DOHH2 (cell line): ENCODE measurements at regions not wholly inside any gene's neighbourhood (a gene's known extent, or its start where the extent isn't known, plus 50 kb on each side); places are given as distances from the start of the nearest gene placed in this dataset.

Source experiments
- H3F3A ChIP-seq: fragments of 200-600 bp; sonication (generic), shearing (Covaris generic); 2 replicates; pipeline ENCODE4 v1.6.0; 2016; ENCODE audit warnings: antibody characterized with exemption, mild to moderate bottlenecking; ENCODE audit not compliant: control insufficient read depth, insufficient read depth
- H3K27ac ChIP-seq: fragments of 200-600 bp; sonication (generic); 2 replicates; pipeline ENCODE4 v1.5.1; 2014; ENCODE audit warnings: low read depth, mild to moderate bottlenecking, low read length, moderate library complexity
- H3K27me3 ChIP-seq: fragments of 200-600 bp; sonication (generic); 2 replicates; pipeline ENCODE4 v1.6.1; 2014; ENCODE audit warnings: mild to moderate bottlenecking, low read length, mixed read lengths; ENCODE audit not compliant: control insufficient read depth
- H3K36me3 ChIP-seq: fragments of 200-600 bp; sonication (generic); 2 replicates; pipeline ENCODE4 v1.6.1; 2014; ENCODE audit warnings: mild to moderate bottlenecking, low read length, moderate library complexity, mixed read lengths; ENCODE audit not compliant: control insufficient read depth
- H3K4me1 ChIP-seq: fragments of 200-600 bp; sonication (generic); 2 replicates; pipeline ENCODE4 v1.6.1; 2014; ENCODE audit warnings: mild to moderate bottlenecking, low read length, mixed read lengths; ENCODE audit not compliant: control insufficient read depth
- H3K4me2 ChIP-seq: fragments of 200-600 bp; sonication (generic); 2 replicates; pipeline ENCODE4 v1.6.0; 2014; ENCODE audit warnings: mild to moderate bottlenecking, low read length, moderate library complexity
- H3K4me3 ChIP-seq: fragments of 200-600 bp; sonication (generic); 2 replicates; pipeline ENCODE4 v1.5.1; 2014; ENCODE audit warnings: mild to moderate bottlenecking, low read length, mixed read lengths
- H3K79me2 ChIP-seq: fragments of 200-600 bp; sonication (generic); 2 replicates; pipeline ENCODE4 v1.6.1; 2014; ENCODE audit warnings: mild to moderate bottlenecking, low read length, mixed read lengths; ENCODE audit not compliant: control insufficient read depth
- H3K9me2 ChIP-seq: fragments of 200-600 bp; sonication (generic); replicated peaks from 2 replicates; pipeline ENCODE4 v1.6.1; 2014; ENCODE audit warnings: mild to moderate bottlenecking, low read length, mixed read lengths; ENCODE audit not compliant: control insufficient read depth
- H3K9me3 ChIP-seq: fragments of 200-600 bp; sonication (generic); 2 replicates; pipeline ENCODE4 v1.6.1; 2014; ENCODE audit warnings: antibody characterized with exemption, low read length, mixed read lengths; ENCODE audit not compliant: control insufficient read depth, insufficient read depth
- H4K20me1 ChIP-seq: fragments of 200-600 bp; sonication (generic); 2 replicates; pipeline ENCODE4 v1.6.0; 2014; ENCODE audit warnings: low read depth, mild to moderate bottlenecking, antibody characterized with exemption, low read length, moderate library complexity; ENCODE audit not compliant: control insufficient read depth, insufficient read depth
- CTCF ChIP-seq: fragments of 200-600 bp; sonication (generic); IDR thresholded peaks from one replicate; pipeline ENCODE4 v1.5.1; 2014; ENCODE audit warnings: antibody characterized with exemption, mild to moderate bottlenecking, low read depth, low read length; ENCODE audit not compliant: poor library complexity, severe bottlenecking
- EZH2phosphoT487 ChIP-seq: fragments of 200-600 bp; sonication (generic); IDR thresholded peaks from 2 replicates; pipeline ENCODE4 v1.6.1; 2017; ENCODE audit warnings: borderline replicate concordance, mild to moderate bottlenecking, antibody characterized with exemption, low read length, moderate library complexity, mixed read lengths

- no peak overlapping the region for H3K4me2 ChIP-seq
- no peaks in the 10 kb centered on the region for H3K9me2 ChIP-seq
- H4K20me1 ChIP-seq, result no peaks in the 10 kb centered on the region
- H3K4me3 ChIP-seq, result no peak overlapping the region
- no peaks in the 10 kb centered on the region for H3K9me3 ChIP-seq
- no peaks in the 10 kb centered on the region for H3K79me2 ChIP-seq
- no peaks in the 10 kb centered on the region for H3K36me3 ChIP-seq
- TF ChIP-seq EZH2phosphoT487 (no peak), CTCF (no peak)
- no peak overlapping the region for H3K27ac ChIP-seq
- H3K27me3 ChIP-seq, result no peaks in the 10 kb centered on the region
- H3K4me1 ChIP-seq, result no peaks in the 10 kb centered on the region
- no peaks in the 10 kb centered on the region for H3F3A ChIP-seq
Observed at GRCh38 chr17:34793231-34793908, 167.9 kb downstream of the CCT6B start.

DNA sequence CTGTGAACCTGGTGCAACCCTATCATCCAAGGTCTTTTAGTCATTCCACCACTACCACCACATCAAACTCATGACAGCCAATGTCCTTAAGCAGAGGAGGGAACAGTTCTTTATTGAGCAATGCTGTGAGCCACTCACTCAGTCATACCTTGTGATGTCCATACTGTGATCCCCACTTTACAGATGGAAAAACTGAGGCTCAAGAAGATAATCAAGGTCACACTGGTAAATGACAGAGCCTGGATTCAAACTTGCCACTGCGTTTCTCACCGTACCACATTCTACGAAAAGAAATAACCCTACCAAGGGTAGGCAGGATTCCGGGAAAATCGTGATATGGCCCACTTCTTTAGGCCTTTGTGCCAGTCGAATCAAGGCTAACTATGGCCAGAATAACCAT lies 172.6 kb downstream of the CCT6B start:
- H3K36me3 ChIP-seq, result no peaks in the 10 kb centered on the region
- no peak for TF ChIP-seq CTCF
- TF ChIP-seq EZH2phosphoT487, result no peak
- no peaks in the 10 kb centered on the region for H3K4me1 ChIP-seq
- no peaks in the 10 kb centered on the region for H3K27me3 ChIP-seq
- H3K9me3 ChIP-seq, result no peaks in the 10 kb centered on the region
- no peaks in the 10 kb centered on the region for H3K9me2 ChIP-seq
- no peak overlapping the region for H3K4me2 ChIP-seq
- H3K4me3 ChIP-seq, result no peak overlapping the region
- no peaks in the 10 kb centered on the region for H3F3A ChIP-seq
- H3K27ac ChIP-seq, result no peak overlapping the region
- H4K20me1 ChIP-seq, result no peaks in the 10 kb centered on the region
- H3K79me2 ChIP-seq, result no peaks in the 10 kb centered on the region

GRCh38 chr17:34784526-34784925 lies 176.7 kb downstream of the CCT6B start:
- Histone ChIP-seq H4K20me1 (no peaks in the 10 kb centered on the region), H3F3A (no peaks in the 10 kb centered on the region), H3K9me3 (no peaks in the 10 kb centered on the region), H3K9me2 (no peaks in the 10 kb centered on the region), H3K79me2 (no peaks in the 10 kb centered on the region), H3K4me3 (no peak overlapping the region), H3K27me3 (no peaks in the 10 kb centered on the region), H3K27ac (no peak overlapping the region), H3K36me3 (no peaks in the 10 kb centered on the region), H3K4me2 (no peak overlapping the region), H3K4me1 (no peaks in the 10 kb centered on the region)
- TF ChIP-seq CTCF, result no peak
- TF ChIP-seq EZH2phosphoT487, result no peak
